ENCODE measurements at regions not wholly inside any gene's neighbourhood (a gene's known extent, or its start where the extent isn't known, plus 50 kb on each side); places are given as distances from the start of the nearest gene placed in this dataset.

DNA sequence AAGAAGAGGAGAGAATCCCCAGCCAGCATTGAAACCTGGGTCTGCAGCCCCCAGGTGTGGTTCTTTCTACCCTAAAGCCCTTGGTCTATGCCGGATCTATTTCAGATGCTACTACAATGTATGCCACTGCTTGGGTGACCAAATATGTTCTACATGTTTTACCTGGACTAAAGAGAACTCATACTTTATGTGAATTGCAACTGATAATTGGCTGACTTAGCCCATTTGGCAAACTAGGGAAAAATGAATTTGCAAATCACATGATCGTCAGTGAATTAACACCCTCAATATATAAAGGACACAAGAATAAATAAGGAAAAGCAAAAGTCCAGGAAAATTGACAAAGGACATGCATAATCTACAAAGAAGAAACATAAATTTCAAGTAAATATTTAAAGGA is 308.8 kb upstream of the IRX2 start:
- TF ChIP-seq, protein P1, sequence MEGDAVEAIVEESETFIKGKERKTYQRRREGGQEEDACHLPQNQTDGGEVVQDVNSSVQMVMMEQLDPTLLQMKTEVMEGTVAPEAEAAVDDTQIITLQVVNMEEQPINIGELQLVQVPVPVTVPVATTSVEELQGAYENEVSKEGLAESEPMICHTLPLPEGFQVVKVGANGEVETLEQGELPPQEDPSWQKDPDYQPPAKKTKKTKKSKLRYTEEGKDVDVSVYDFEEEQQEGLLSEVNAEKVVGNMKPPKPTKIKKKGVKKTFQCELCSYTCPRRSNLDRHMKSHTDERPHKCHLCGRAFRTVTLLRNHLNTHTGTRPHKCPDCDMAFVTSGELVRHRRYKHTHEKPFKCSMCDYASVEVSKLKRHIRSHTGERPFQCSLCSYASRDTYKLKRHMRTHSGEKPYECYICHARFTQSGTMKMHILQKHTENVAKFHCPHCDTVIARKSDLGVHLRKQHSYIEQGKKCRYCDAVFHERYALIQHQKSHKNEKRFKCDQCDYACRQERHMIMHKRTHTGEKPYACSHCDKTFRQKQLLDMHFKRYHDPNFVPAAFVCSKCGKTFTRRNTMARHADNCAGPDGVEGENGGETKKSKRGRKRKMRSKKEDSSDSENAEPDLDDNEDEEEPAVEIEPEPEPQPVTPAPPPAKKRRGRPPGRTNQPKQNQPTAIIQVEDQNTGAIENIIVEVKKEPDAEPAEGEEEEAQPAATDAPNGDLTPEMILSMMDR (IDR thresholded peaks at IDR 0.05) = no peak
- H3K27ac ChIP-seq = no peak overlapping the region
- no peak overlapping the region for H3K4me3 ChIP-seq
- H3K36me3 ChIP-seq = no peaks in the 10 kb centered on the region
- H3K9me3 ChIP-seq = no peaks in the 10 kb centered on the region
- H3K27me3 ChIP-seq = no peaks in the 10 kb centered on the region
- intact Hi-C loops (cut with DNase I) = no loop called here
- DNase-seq (ENCODE audit: low spot score in 2 of 2) = no peak
- no peaks in the 10 kb centered on the region for H3K4me1 ChIP-seq

DNA sequence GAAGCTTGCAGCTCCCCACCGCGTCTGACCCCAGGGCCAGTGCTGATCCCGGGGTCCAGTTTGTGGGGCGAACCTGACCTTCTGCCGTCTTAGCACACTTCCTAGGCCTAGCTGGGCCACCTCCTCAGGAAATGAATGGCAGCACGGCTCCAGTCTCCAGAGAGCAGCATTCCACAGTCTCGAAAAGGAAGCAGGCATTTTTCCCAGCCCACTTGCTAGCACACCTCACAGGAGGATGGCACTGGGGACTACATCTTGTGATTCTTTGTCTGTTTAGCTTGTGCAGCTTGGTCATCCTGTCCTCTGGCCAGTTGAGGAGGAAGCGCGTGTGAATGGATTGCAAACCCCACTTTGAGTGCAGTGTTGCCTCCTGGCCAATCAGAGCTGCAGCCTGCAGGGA is 308.0 kb upstream of the IRX2 start:
- no peak for DNase-seq (ENCODE audit: low spot score in 2 of 2)
- Histone ChIP-seq H3K9me3 (no peaks in the 10 kb centered on the region), H3K4me1 (no peaks in the 10 kb centered on the region), H3K36me3 (no peaks in the 10 kb centered on the region), H3K27ac (no peak overlapping the region), H3K27me3 (no peaks in the 10 kb centered on the region), H3K4me3 (no peak overlapping the region)
- TF ChIP-seq, protein P1 (IDR thresholded peaks at IDR 0.05) = no peak
- intact Hi-C loops (cut with DNase I) = no loop called here

GRCh38 chr5:3058942-3059341 is 307.5 kb upstream of the IRX2 start:
- Histone ChIP-seq H3K27me3 (no peaks in the 10 kb centered on the region), H3K4me3 (no peak overlapping the region), H3K36me3 (no peaks in the 10 kb centered on the region), H3K27ac (no peak overlapping the region), H3K4me1 (no peaks in the 10 kb centered on the region), H3K9me3 (no peaks in the 10 kb centered on the region)
- DNase-seq (ENCODE audit: low spot score in 2 of 2) = no peak
- intact Hi-C loops (cut with DNase I) = no loop called here
- TF ChIP-seq, protein P1 (IDR thresholded peaks at IDR 0.05) = no peak

DNA sequence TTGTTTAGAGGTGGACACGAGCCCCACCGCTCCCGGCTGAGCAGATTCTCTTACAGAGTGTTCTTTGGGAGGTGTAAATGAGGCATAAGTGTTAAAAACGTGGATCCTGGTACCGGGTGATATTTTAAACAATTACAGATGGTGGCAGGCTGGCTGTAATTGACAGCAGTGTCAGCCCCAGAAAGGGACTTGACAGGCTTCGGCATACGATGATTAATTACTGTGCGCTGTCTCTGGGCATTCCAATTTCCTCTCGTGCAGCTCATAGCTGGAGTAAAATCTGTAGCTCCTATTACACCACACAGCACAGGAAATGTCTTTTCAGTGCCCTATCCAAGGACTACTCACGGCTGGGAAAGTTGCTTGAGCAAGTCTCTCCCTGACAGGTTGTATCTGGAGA is 305.4 kb upstream of the IRX2 start:
- no peak for DNase-seq (ENCODE audit: low spot score in 2 of 2)
- Histone ChIP-seq H3K27ac (no peak overlapping the region), H3K4me3 (no peak overlapping the region), H3K9me3 (no peaks in the 10 kb centered on the region), H3K4me1 (no peaks in the 10 kb centered on the region), H3K27me3 (no peaks in the 10 kb centered on the region), H3K36me3 (no peaks in the 10 kb centered on the region)
- intact Hi-C loops (cut with DNase I) = no loop called here
- TF ChIP-seq, protein P1 (IDR thresholded peaks at IDR 0.05) = no peak

DNA sequence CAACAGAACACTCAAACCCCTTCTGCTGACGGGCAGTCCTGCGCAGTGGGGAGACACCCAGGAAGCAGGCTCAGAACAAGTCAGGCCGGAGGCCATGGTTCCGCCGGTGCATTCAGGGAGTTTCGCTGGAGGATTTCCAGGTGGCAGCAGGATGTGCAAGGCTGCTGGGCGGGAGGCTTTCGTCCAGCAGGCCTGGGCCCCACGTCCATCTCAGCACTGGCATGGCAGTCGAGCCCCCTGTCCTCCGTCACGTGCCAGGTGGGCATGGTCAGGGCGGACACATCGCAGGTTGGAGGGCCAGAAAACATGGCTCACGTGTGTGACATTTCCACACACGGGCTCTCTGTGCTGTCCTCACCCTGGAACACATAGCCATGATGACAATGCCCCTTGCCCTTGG is 299.9 kb upstream of the IRX2 start:
- TF ChIP-seq, protein P1 (IDR thresholded peaks at IDR 0.05) = no peak
- H3K4me1 ChIP-seq = no peaks in the 10 kb centered on the region
- H3K4me3 ChIP-seq = no peak overlapping the region
- no peaks in the 10 kb centered on the region for H3K36me3 ChIP-seq
- intact Hi-C loops (cut with DNase I) = no loop called here
- H3K27ac ChIP-seq = no peak overlapping the region
- H3K27me3 ChIP-seq = no peaks in the 10 kb centered on the region
- DNase-seq (ENCODE audit: low spot score in 2 of 2) = no peak
- H3K9me3 ChIP-seq = no peaks in the 10 kb centered on the region

- Histone ChIP-seq H3K36me3 (no peaks in the 10 kb centered on the region), H3K27ac (no peak overlapping the region), H3K4me1 (no peaks in the 10 kb centered on the region), H3K9me3 (no peaks in the 10 kb centered on the region), H3K27me3 (no peaks in the 10 kb centered on the region), H3K4me3 (no peak overlapping the region)
- intact Hi-C loops (cut with DNase I) = no loop called here
- DNase-seq (ENCODE audit: low spot score in 2 of 2) = no peak
- TF ChIP-seq, protein P1 (IDR thresholded peaks at IDR 0.05) = no peak
Observed at GRCh38 chr5:3050863-3051262, 299.4 kb upstream of the IRX2 start.

All from ascending aorta (tissue), 2 donors.